GM12873 (cell line): ENCODE measurements at regions not wholly inside any gene's neighbourhood (a gene's known extent, or its start where the extent isn't known, plus 50 kb on each side); places are given as distances from the start of the nearest gene placed in this dataset.

Experiments used
- CTCF ChIP-seq: IDR thresholded peaks from 2 replicates; pipeline ENCODE4 v1.5.1; 2012; ENCODE audit warnings: low read depth, mild to moderate bottlenecking, moderate library complexity, low read length, control low read depth; ENCODE audit not compliant: insufficient read depth; ENCODE audit errors: missing control alignments

GRCh38 chr1:172717722-172718465 is 59.0 kb downstream of the FASLG start:
- no peak for TF ChIP-seq CTCF

- TF ChIP-seq CTCF = no peak
Measured at GRCh38 chr1:172719066-172719627, 60.2 kb downstream of the FASLG start.

- peak; percentile 72 for TF ChIP-seq CTCF
Measured at GRCh38 chr1:172719694-172720138, 60.8 kb downstream of the FASLG start.

- TF ChIP-seq CTCF = no peak
Measured at GRCh38 chr1:172720339-172720738, 61.4 kb downstream of the FASLG start.

GRCh38 chr1:172723251-172723650 is 64.3 kb downstream of the FASLG start:
- no peak for TF ChIP-seq CTCF

- TF ChIP-seq CTCF = no peak
Measured at GRCh38 chr1:172724232-172724631, 65.3 kb downstream of the FASLG start.

- TF ChIP-seq CTCF = no peak
Measured at GRCh38 chr1:172724765-172725613, 66.1 kb downstream of the FASLG start.
